HG02840 (cell line): ENCODE measurements at regions not wholly inside any gene's neighbourhood (a gene's known extent, or its start where the extent isn't known, plus 50 kb on each side); places are given as distances from the start of the nearest gene placed in this dataset.
"Not testable (repeated sequence)": the region's sequence is repeated elsewhere in the genome, so short reads cannot be mapped to it uniquely, and the experiment has no call there.

Experiments used
- ATAC-seq: cut with Tn5 transposase; IDR thresholded peaks from one replicate; pipeline ENCODE4 v1.9.1; 2021; ENCODE audit warnings: mild to moderate bottlenecking, moderate library complexity, moderate number of reproducible peaks; ENCODE audit not compliant: unreplicated experiment, low FRiP score

- ATAC-seq = no peak
Observed at GRCh38 chr4:123204737-123205136, 191.9 kb upstream of the SPRY1 start.

- ATAC-seq = no peak
Observed at GRCh38 chr4:123206016-123206415, 190.6 kb upstream of the SPRY1 start.

- ATAC-seq = no peak
Observed at GRCh38 chr4:123209436-123209835, 187.2 kb upstream of the SPRY1 start.

DNA sequence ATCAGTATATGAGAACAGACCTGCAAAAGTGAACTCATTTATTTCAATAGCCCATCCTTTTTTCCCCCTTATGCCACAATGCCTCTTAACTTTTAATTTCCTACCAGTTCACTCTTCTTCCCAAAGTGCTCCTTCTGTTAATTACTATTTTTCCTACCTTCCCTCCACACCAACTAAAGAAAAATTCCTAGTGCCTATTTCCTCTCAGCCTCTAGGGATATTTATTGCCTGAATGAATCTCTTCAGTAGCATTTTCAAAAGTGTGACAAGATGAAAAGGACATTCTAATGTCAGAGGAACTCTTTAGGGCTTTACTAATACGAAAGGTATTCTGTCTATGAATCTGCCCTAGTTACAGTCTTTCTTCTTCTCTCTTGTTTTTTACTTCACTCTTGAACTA lies 181.1 kb upstream of the SPRY1 start:
- ATAC-seq = no peak

DNA sequence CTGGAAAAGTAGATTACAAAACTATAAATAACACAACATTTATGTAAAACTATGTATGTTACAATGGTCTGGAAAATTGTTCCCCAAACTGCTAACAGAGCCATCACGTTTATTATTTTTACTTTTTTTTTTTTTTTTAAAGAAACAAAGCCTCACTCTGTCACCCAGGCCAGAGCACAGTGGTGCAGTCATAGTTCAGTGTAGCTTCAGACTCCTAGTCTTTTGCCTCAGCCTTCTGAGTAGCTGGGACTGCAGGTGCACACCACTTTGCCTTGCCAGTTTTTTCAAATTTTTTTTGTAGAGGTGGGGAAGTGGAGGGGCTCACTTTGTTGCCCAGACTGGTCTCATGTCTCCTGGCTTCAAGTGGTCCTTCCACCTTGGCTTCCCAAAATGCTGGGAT lies 180.1 kb upstream of the SPRY1 start:
- ATAC-seq = no peak

- ATAC-seq = no peak
Observed at GRCh38 chr4:123216946-123217345, 179.6 kb upstream of the SPRY1 start.

DNA sequence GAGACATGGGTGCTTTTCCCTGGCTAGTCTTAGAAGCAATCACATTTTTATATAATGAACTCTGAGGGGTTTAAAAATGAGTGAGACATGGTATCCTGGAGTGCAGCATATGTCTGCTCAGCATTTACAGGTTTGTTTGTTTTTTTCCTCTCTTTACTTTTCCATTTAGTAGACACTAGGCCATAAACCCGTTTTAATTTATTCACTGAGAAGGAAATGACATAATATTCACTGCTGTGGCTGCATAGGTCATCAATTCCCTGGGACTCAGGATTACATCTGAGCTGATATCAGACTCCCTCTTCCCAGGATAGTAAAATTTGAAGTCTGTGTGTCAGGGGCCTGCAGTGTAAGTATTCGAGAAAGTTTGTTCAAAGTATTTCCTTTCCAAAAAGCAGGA lies 178.9 kb upstream of the SPRY1 start:
- ATAC-seq = no peak

- ATAC-seq = no peak
Observed at GRCh38 chr4:123218981-123219380, 177.6 kb upstream of the SPRY1 start.

GRCh38 chr4:123229286-123229685 lies 167.3 kb upstream of the SPRY1 start:
- no peak for ATAC-seq

- ATAC-seq = no peak
Observed at GRCh38 chr4:123230061-123230460, 166.5 kb upstream of the SPRY1 start.

GRCh38 chr4:123232439-123232838 lies 164.2 kb upstream of the SPRY1 start:
- ATAC-seq = no peak

GRCh38 chr4:123233136-123233768 lies 163.3 kb upstream of the SPRY1 start:
- ATAC-seq = no peak

- ATAC-seq = no peak
Observed at GRCh38 chr4:123234955-123235354, 161.6 kb upstream of the SPRY1 start.

- ATAC-seq = no peak
Observed at GRCh38 chr4:123235431-123235830, 161.2 kb upstream of the SPRY1 start.

DNA sequence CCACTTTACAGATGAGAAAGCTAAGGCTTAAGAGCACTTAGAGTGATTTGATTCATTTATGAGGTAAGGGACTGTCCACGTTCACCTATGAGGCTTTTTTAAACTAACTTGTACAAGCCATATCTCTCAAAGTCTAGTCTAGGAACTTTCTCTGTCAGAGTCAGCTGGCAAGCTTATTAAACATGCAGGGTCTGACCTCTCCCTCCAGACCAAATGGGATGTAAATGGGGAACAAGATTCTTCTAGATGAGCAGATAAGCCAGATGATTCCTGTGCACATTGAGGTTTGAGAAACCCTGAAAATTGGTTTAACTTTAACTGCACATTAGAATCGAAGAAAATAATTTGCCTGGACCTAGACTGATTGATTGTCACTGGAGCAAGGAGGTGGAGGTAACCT lies 160.0 kb upstream of the SPRY1 start:
- ATAC-seq = no peak

GRCh38 chr4:123240286-123240685 lies 156.3 kb upstream of the SPRY1 start:
- ATAC-seq = not testable (repeated sequence)

GRCh38 chr4:123243220-123243619 lies 153.4 kb upstream of the SPRY1 start:
- ATAC-seq = not testable (repeated sequence)

DNA sequence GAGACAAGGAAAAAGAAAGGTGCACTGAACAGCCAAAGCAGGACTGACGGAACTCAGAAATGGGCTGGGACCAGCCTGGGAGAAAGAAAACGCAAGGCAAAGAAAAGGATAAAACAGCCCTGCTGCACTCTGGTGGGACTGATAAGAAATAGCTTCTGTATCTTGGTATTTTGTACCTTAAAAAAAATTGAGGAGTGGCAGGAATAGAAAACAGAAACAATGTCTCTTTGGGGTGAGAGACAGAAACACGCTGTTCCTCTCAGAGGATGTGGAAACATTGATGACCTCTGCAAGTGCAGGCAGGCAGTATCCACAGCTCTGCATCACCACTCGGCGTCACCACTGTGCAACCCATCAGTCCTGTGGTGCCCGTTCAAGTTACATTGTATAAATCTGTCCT lies 152.5 kb upstream of the SPRY1 start:
- no peak for ATAC-seq

- ATAC-seq = no peak
Observed at GRCh38 chr4:123246085-123246484, 150.5 kb upstream of the SPRY1 start.

- no peak for ATAC-seq
Observed at GRCh38 chr4:123248085-123248659, 148.4 kb upstream of the SPRY1 start.

GRCh38 chr4:123249821-123250220 lies 146.8 kb upstream of the SPRY1 start:
- no peak for ATAC-seq

DNA sequence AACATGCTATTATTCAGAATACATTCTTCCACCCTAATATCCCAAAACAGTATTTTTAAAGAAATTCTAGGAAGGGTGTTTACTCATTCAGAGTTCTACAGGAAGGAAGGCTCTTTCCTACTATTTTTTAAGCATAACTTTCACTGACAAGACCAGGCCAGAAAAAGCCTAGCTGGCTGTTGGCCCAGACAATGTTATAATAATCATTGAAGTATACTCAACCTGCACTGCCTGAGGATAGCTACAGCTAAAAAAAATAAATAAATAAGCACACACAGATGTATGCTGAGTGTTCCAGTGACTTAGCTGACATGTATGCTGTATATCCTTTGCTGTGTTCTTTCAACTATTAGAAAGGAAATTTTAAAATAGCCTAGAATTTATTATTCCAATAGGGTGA lies 145.8 kb upstream of the SPRY1 start:
- no peak for ATAC-seq

- no peak for ATAC-seq
Observed at GRCh38 chr4:123255971-123256370, 140.6 kb upstream of the SPRY1 start.
